ENCODE measurements at regions not wholly inside any gene's neighbourhood (a gene's known extent, or its start where the extent isn't known, plus 50 kb on each side); places are given as distances from the start of the nearest gene placed in this dataset.

GRCh38 chr19:29337029-29337428, 124.1 kb upstream of the UQCRFS1 start:
- no peak for DNase-seq (ENCODE audit: low read depth)
- H3K4me3 ChIP-seq (ENCODE audit: low read length), result no peak overlapping the region
- TF ChIP-seq, protein P1, sequence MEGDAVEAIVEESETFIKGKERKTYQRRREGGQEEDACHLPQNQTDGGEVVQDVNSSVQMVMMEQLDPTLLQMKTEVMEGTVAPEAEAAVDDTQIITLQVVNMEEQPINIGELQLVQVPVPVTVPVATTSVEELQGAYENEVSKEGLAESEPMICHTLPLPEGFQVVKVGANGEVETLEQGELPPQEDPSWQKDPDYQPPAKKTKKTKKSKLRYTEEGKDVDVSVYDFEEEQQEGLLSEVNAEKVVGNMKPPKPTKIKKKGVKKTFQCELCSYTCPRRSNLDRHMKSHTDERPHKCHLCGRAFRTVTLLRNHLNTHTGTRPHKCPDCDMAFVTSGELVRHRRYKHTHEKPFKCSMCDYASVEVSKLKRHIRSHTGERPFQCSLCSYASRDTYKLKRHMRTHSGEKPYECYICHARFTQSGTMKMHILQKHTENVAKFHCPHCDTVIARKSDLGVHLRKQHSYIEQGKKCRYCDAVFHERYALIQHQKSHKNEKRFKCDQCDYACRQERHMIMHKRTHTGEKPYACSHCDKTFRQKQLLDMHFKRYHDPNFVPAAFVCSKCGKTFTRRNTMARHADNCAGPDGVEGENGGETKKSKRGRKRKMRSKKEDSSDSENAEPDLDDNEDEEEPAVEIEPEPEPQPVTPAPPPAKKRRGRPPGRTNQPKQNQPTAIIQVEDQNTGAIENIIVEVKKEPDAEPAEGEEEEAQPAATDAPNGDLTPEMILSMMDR (IDR thresholded peaks at IDR 0.05; ENCODE audit: insufficient read depth, low read depth, low read length, missing control alignments), result no peak

GRCh38 chr19:29338480-29338879, 125.5 kb upstream of the UQCRFS1 start:
- DNase-seq (ENCODE audit: low read depth), result no peak
- H3K4me3 ChIP-seq (ENCODE audit: low read length), result no peak overlapping the region
- TF ChIP-seq, protein P1 (IDR thresholded peaks at IDR 0.05; ENCODE audit: insufficient read depth, low read depth, low read length, missing control alignments), result no peak

DNA sequence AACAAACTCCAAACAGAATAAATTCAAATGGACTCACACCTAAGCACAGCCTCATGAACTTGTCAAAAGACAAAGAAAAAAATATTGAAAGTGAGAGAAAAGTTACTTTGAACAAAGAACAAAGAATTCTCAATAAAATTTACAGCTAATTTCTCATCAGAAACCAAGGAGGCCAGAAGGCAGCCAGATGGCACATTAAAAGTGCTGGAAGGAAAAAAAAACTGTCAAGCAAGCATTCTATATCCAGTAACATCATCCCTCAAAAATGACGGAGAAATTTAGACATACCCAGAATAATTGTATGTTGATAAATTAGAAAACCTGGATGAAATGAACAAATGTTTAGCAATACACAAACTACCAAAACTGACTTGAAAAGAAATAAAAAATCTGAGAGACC, 129.8 kb upstream of the UQCRFS1 start:
- no peak overlapping the region for H3K4me3 ChIP-seq (ENCODE audit: low read length)
- DNase-seq (ENCODE audit: low read depth), result no peak
- TF ChIP-seq, protein P1 (IDR thresholded peaks at IDR 0.05; ENCODE audit: insufficient read depth, low read depth, low read length, missing control alignments), result no peak

DNA sequence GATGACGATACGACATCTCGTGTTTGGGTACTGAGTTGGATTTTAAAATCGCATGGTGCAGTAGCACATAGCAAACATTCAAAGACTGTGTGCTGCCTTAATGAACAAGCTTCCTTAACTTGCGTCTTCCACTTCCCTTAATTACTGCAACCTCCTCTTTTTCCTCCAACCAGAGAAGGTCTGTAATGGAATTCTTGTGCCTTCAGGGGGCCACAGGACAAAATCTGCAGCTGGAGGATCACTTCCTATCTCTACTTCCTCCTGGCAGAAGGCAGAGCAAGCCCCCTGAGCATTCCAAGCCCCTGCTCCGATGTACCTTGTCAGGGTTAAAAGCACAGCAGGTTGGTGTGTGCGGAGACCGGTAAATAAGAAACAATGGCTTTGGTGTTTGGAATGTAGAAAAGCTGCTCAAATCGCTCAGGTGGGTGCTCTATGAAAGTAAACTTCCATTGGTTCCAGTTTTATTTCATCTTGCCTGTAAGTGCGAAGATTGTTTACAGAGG, 151.3 kb upstream of the UQCRFS1 start:
- no peak for DNase-seq (ENCODE audit: low read depth)
- no peak overlapping the region for H3K4me3 ChIP-seq (ENCODE audit: low read length)
- TF ChIP-seq, protein P1 (IDR thresholded peaks at IDR 0.05; ENCODE audit: insufficient read depth, low read depth, low read length, missing control alignments), result no peak

GRCh38 chr19:29364999-29365398, 152.0 kb upstream of the UQCRFS1 start:
- TF ChIP-seq, protein P1 (IDR thresholded peaks at IDR 0.05; ENCODE audit: insufficient read depth, low read depth, low read length, missing control alignments), result no peak
- no peak for DNase-seq (ENCODE audit: low read depth)
- no peak overlapping the region for H3K4me3 ChIP-seq (ENCODE audit: low read length)

DNA sequence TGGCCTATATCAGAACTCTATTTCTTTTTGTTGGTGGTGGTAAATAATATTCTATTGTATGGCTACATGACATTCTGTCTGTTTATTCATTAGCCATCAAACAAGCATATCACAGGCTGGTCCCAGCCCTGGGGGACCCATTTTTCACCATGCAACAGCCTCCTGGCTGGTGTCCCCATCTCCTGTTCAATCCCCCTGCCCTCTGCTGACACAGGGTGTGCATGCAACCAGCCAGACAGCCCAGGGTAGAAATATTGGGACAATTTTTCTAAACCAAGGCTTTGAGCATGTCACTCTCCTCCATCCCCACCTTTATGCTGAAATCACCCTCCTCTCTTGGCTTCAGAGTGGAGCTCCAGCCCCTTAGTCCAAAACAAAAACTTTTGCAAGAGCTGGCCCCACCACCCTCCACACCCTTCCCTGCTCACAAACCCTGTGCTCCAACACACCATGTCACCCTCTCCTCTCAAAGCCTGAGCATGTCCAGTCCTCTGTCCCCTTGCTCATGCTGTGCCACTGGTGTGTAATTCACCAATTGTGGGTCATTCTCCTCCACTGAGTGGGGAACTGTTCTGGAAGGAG, 153.0 kb upstream of the UQCRFS1 start:
- no peak overlapping the region for H3K4me3 ChIP-seq (ENCODE audit: low read length)
- TF ChIP-seq, protein P1 (IDR thresholded peaks at IDR 0.05; ENCODE audit: insufficient read depth, low read depth, low read length, missing control alignments), result no peak
- no peak for DNase-seq (ENCODE audit: low read depth)

- no peak for DNase-seq (ENCODE audit: low read depth)
- no peak overlapping the region for H3K4me3 ChIP-seq (ENCODE audit: low read length)
Measured at GRCh38 chr19:29366757-29367156, 153.8 kb upstream of the UQCRFS1 start.

More at GRCh38 chr19:29366757-29367156, 153.8 kb upstream of the UQCRFS1 start:
- TF ChIP-seq, protein P1 (IDR thresholded peaks at IDR 0.05; ENCODE audit: insufficient read depth, low read depth, low read length, missing control alignments), result no peak

All from epithelial cell of esophagus (primary cell).